ENCODE measurements at regions not wholly inside any gene's neighbourhood (a gene's known extent, or its start where the extent isn't known, plus 50 kb on each side); places are given as distances from the start of the nearest gene placed in this dataset.

DNA sequence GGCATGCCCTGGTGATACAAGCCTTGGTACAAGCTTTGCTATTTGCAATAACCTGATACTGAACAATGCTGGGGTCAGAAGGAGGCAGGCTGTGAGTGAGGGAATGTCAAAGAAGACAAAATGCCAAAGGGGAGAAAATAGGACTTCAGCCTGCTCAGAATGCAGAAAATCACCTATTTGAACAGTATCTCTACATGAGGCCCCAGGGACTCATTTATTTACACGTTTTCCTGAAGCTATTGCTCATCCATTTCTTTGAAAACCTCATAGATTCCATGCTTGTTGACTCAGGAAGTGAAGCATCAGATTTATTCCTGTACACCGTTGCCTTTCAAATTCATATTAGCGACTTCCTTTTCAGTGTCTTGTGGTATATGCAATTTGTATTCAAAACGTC, 69.4 kb upstream of the CBLN2 start:
- Histone ChIP-seq H4K5ac (ENCODE audit: insufficient read length, low read depth, low read length) (no peak overlapping the region), H3K23ac (ENCODE audit: insufficient read length) (no peak overlapping the region), H3K4me1 (replicated peaks in 1 of 4; ENCODE audit: control insufficient read depth in 3 of 4, insufficient read depth in 4 of 4, low read length in 3 of 4) (no peaks in the 10 kb centered on the region), H3K56ac (replicated peaks; ENCODE audit: insufficient read length, low read depth, low read length) (no peak overlapping the region), H2BK120ac (replicated peaks; ENCODE audit: low read depth, low read length) (no peak overlapping the region), H2BK12ac (ENCODE audit: low read depth, low read length) (no peak overlapping the region), H3K9me3 (ENCODE audit: insufficient read depth in 2 of 2, low read depth in 1 of 2, low read length in 1 of 2) (peaks cover 45 to 55% of the 10 kb centered on the region in 2 experiments), H3K23me2 (ENCODE audit: low read depth, low read length) (no peaks in the 10 kb centered on the region), H4K91ac (replicated peaks; ENCODE audit: insufficient read length, low read length) (no peak overlapping the region), H4K20me1 (replicated peaks in 1 of 2; ENCODE audit: control insufficient read depth in 1 of 2, insufficient read depth in 2 of 2, low read length in 2 of 2) (no peaks in the 10 kb centered on the region), H3K4ac (replicated peaks; ENCODE audit: insufficient read length, low read depth, low read length) (no peak overlapping the region), H2BK5ac (ENCODE audit: low read depth, low read length) (no peak overlapping the region), H3K27ac (ENCODE audit: low read depth, low read length) (no peak overlapping the region), H4K8ac (ENCODE audit: extremely low read depth, insufficient read depth, low read length) (no peak overlapping the region), H2BK20ac (ENCODE audit: low read length) (no peak overlapping the region), H3K36me3 (ENCODE audit: control insufficient read depth in 2 of 4, insufficient read depth in 4 of 4, low read length in 3 of 4) (no peaks in the 10 kb centered on the region; a peak in 1 of 8 replicates), H3K9ac (replicated peaks in 1 of 4; ENCODE audit: extremely low read depth in 1 of 4, low read depth in 3 of 4, low read length in 3 of 4) (no peak overlapping the region), H3K14ac (ENCODE audit: insufficient read length) (no peak overlapping the region), H3K18ac (ENCODE audit: extremely low read depth, low read length) (no peak overlapping the region), H3K79me2 (ENCODE audit: control insufficient read depth in 1 of 2, insufficient read depth in 2 of 2, low read length in 2 of 2) (no peaks in the 10 kb centered on the region), H3K27me3 (replicated peaks in 1 of 4; ENCODE audit: control insufficient read depth in 3 of 4, extremely low read depth in 1 of 4, insufficient read depth in 3 of 4, low read length in 3 of 4) (no peaks in the 10 kb centered on the region), H3K4me3 (ENCODE audit: extremely low read depth in 1 of 4, insufficient read depth in 2 of 4, low read depth in 3 of 4, low read length in 4 of 4) (no peak overlapping the region), H2BK15ac (ENCODE audit: low read length) (no peak overlapping the region), H3K4me2 (ENCODE audit: insufficient read depth in 1 of 2, low read depth in 2 of 2, low read length in 2 of 2) (no peak overlapping the region), H2AFZ (ENCODE audit: low read length) (no peak overlapping the region), H3K79me1 (ENCODE audit: low read depth, low read length) (no peaks in the 10 kb centered on the region), H2AK5ac (ENCODE audit: low read depth, low read length) (no peak overlapping the region)
- ChIA-PET CTCF (ENCODE audit: partially characterized antibody) (interaction anchor here (0.6 kb wide), 1 partner anchor 933 kb away, joined by 3 read pairs; no protein-coding TSS in a partner anchor), POLR2A (ENCODE audit: partially characterized antibody) (no interaction called here)
- TF ChIP-seq KDM5A (IDR thresholded peaks at IDR 0.05; ENCODE audit: low read length) (no peak), SUZ12 (IDR thresholded peaks at IDR 0.05; ENCODE audit: low read length) (no peak)
- WGBS, 2 experiments (ENCODE audit: extremely low coverage in 1 of 2, insufficient coverage in 1 of 2, insufficient read length in 1 of 2, insufficient replicate concordance in 2 of 2, low coverage in 1 of 2, low lambda C conversion rate in 2 of 2, missing lambda C conversion rate in 1 of 2), result 47% methylated on average over 4 of the region's 4 CpGs; no CpG with 5 or more reads in 1 of the 2 experiments
- FAIRE-seq (no peak), DNase-seq (ENCODE audit: low read depth in 1 of 2, low spot score in 2 of 2) (no peak)
